Esophagus squamous epithelium (tissue), 5 donors: ENCODE measurements at regions not wholly inside any gene's neighbourhood (a gene's known extent, or its start where the extent isn't known, plus 50 kb on each side); places are given as distances from the start of the nearest gene placed in this dataset.

ENCODE experiments used
- DNase-seq: peaks from one replicate; lab custom pipeline; 2025; lab: John Stamatoyannopoulos, UW
- H3K27ac ChIP-seq, 4 donors: fragments of 200-600 bp; sonication (generic); one replicate each; pipeline ENCODE4 v1.5.1; 2016 to 2019; ENCODE audit warnings: mild to moderate bottlenecking in 1 of 4
- H3K27me3 ChIP-seq, 4 donors: fragments of 200-600 bp; sonication (generic); 1 replicate in 3 of 4; 2 replicates in 1 of 4; pipeline versions ENCODE4 v1.5.1 to v1.6.0; 2017 to 2021; ENCODE audit warnings: antibody characterized with exemption in 1 of 4
- H3K36me3 ChIP-seq, 3 donors: fragments of 200-600 bp; sonication (generic); one replicate each; pipeline ENCODE4 v1.5.1; 2016 to 2019
- H3K4me1 ChIP-seq, 3 donors: fragments of 200-600 bp; sonication (generic); one replicate each; pipeline ENCODE4 v1.5.1; 2017 to 2019
- H3K4me3 ChIP-seq, 4 donors: fragments of 200-600 bp; sonication (generic); 1 replicate in 3 of 4; 2 replicates in 1 of 4; pipeline ENCODE4 v1.5.1; 2016 to 2019; ENCODE audit warnings: mild to moderate bottlenecking in 2 of 4, moderate library complexity in 1 of 4
- H3K9me3 ChIP-seq, 3 donors: fragments of 200-600 bp; sonication (generic); one replicate each; pipeline ENCODE4 v1.5.1; 2016 to 2019
- CTCF ChIP-seq, 6 experiments: fragments of 450-650 bp in 4 of 6; fragments of 200-600 bp in 2 of 6; sonication (generic) in 2 of 6; IDR thresholded peaks; one replicate each; pipeline ENCODE4 v1.5.1; 2016 to 2019; ENCODE audit warnings: antibody characterized with exemption in 6 of 6, mild to moderate bottlenecking in 4 of 6, moderate library complexity in 4 of 6
- POLR2A ChIP-seq, 4 donors: fragments of 450-650 bp; IDR thresholded peaks; one replicate each; pipeline ENCODE4 v1.6.1; 2017; ENCODE audit warnings: antibody characterized with exemption in 4 of 4, mild to moderate bottlenecking in 4 of 4, moderate library complexity in 3 of 4
- WGBS, 2 donors: methylation state at CpG; one replicate each; pipeline ENCODE4 v1.1.5; 2018; 5-methylcytosine and 5-hydroxymethylcytosine counted together
- intact Hi-C: fragments of 100-400 bp; cut with DNase I; formaldehyde crosslinking; loops from one replicate; pipeline ENCODE4 v1.15.0; 2022
- donor health status: DM: yes; HTN: yes; CAD: no.

GRCh38 chr4:117467404-117467803, 382.0 kb upstream of the TRAM1L1 start:
- Histone ChIP-seq H3K36me3 (no peaks in the 10 kb centered on the region), H3K4me1 (no peaks in the 10 kb centered on the region), H3K9me3 (no peaks in the 10 kb centered on the region), H3K27ac (no peak overlapping the region), H3K27me3 (no peaks in the 10 kb centered on the region), H3K4me3 (no peak overlapping the region)
- intact Hi-C loops = no loop called here
- 16 to 18% methylated on average over 2 of the region's 2 CpGs for WGBS, 2 donors
- no peak for TF ChIP-seq CTCF (IDR thresholded peaks at IDR 0.05)
- TF ChIP-seq POLR2A (IDR thresholded peaks at IDR 0.05) = no peak
- no peak for DNase-seq

GRCh38 chr4:117474987-117475386, 389.6 kb upstream of the TRAM1L1 start:
- no peaks in the 10 kb centered on the region for H3K4me1 ChIP-seq
- DNase-seq = no peak
- no peaks in the 10 kb centered on the region for H3K9me3 ChIP-seq
- no peak overlapping the region for H3K27ac ChIP-seq
- no peak overlapping the region for H3K4me3 ChIP-seq
- H3K27me3 ChIP-seq = no peaks in the 10 kb centered on the region
- intact Hi-C loops = no loop called here
- no peaks in the 10 kb centered on the region for H3K36me3 ChIP-seq
- TF ChIP-seq CTCF (IDR thresholded peaks at IDR 0.05) (no peak), POLR2A (IDR thresholded peaks at IDR 0.05) (no peak)

- WGBS, 2 donors = 78 to 84% methylated on average over 2 of the region's 2 CpGs
- no peaks in the 10 kb centered on the region for H3K9me3 ChIP-seq
- TF ChIP-seq POLR2A (IDR thresholded peaks at IDR 0.05) (no peak), CTCF (IDR thresholded peaks at IDR 0.05) (no peak)
- no peak overlapping the region for H3K27ac ChIP-seq
- H3K4me1 ChIP-seq = no peaks in the 10 kb centered on the region
- no peak for DNase-seq
- intact Hi-C loops = no loop called here
- H3K36me3 ChIP-seq = no peaks in the 10 kb centered on the region
- H3K4me3 ChIP-seq = no peak overlapping the region
- H3K27me3 ChIP-seq = no peaks in the 10 kb centered on the region
Observed at GRCh38 chr4:117477925-117478324, 392.5 kb upstream of the TRAM1L1 start.

GRCh38 chr4:117478702-117479101, 393.3 kb upstream of the TRAM1L1 start:
- Histone ChIP-seq H3K27me3 (no peaks in the 10 kb centered on the region), H3K4me1 (no peaks in the 10 kb centered on the region), H3K27ac (no peak overlapping the region), H3K4me3 (no peak overlapping the region), H3K36me3 (no peaks in the 10 kb centered on the region), H3K9me3 (no peaks in the 10 kb centered on the region)
- no peak for DNase-seq
- TF ChIP-seq POLR2A (IDR thresholded peaks at IDR 0.05) (no peak), CTCF (IDR thresholded peaks at IDR 0.05) (no peak)
- intact Hi-C loops = no loop called here

- 75 to 80% methylated on average over 5 to 6 of the region's 6 CpGs for whole genome bisulfite sequencing, 2 donors
- intact Hi-C loops = no loop called here
- no peak for DNase-seq
- Histone ChIP-seq H3K27ac (no peak overlapping the region), H3K9me3 (no peaks in the 10 kb centered on the region), H3K27me3 (no peaks in the 10 kb centered on the region), H3K4me1 (no peaks in the 10 kb centered on the region), H3K4me3 (no peak overlapping the region), H3K36me3 (no peaks in the 10 kb centered on the region)
- no peak for TF ChIP-seq POLR2A (IDR thresholded peaks at IDR 0.05)
Observed at GRCh38 chr4:117479673-117480072, 394.3 kb upstream of the TRAM1L1 start.

GRCh38 chr4:117481742-117482141, 396.4 kb upstream of the TRAM1L1 start:
- WGBS, 2 donors = 38 to 45% methylated on average over 3 of the region's 3 CpGs
- Histone ChIP-seq H3K27me3 (no peaks in the 10 kb centered on the region), H3K4me1 (no peaks in the 10 kb centered on the region), H3K27ac (no peak overlapping the region), H3K4me3 (no peak overlapping the region), H3K9me3 (no peaks in the 10 kb centered on the region), H3K36me3 (no peaks in the 10 kb centered on the region)
- intact Hi-C loops = no loop called here
- TF ChIP-seq POLR2A (IDR thresholded peaks at IDR 0.05) = no peak
- TF ChIP-seq CTCF (IDR thresholded peaks at IDR 0.05) = no peak
- no peak for DNase-seq
